Ecto neural progenitor cell (in vitro differentiated cells): ENCODE measurements at regions not wholly inside any gene's neighbourhood (a gene's known extent, or its start where the extent isn't known, plus 50 kb on each side); places are given as distances from the start of the nearest gene placed in this dataset.
"Not testable (repeated sequence)": the region's sequence is repeated elsewhere in the genome, so short reads cannot be mapped to it uniquely, and the experiment has no call there.

Experiments
- DNase-seq: peaks from one replicate; pipeline ENCODE4 v3.0.0-alpha.2; 2018; ENCODE audit warnings: low spot score

DNA sequence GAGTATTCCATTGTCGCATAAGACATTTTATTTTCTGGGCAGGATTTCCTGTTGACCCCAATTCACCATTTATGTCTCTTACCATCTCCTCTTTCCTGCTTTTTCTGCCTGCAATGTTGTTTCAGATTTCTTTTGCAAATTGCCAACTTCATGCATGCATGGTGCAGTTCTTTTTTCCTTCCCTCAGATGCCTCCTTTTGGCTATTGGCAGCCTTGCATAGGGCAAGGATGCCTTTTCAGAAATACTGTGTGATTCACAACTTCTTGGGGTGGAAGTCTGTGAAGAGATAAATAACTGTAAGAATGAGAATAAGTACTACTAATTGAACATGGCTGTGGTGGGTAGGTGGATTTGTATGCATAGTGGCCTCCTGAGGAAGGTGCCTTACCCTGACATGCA is 116.7 kb downstream of the SOX4 start:
- DNase-seq: no peak

DNA sequence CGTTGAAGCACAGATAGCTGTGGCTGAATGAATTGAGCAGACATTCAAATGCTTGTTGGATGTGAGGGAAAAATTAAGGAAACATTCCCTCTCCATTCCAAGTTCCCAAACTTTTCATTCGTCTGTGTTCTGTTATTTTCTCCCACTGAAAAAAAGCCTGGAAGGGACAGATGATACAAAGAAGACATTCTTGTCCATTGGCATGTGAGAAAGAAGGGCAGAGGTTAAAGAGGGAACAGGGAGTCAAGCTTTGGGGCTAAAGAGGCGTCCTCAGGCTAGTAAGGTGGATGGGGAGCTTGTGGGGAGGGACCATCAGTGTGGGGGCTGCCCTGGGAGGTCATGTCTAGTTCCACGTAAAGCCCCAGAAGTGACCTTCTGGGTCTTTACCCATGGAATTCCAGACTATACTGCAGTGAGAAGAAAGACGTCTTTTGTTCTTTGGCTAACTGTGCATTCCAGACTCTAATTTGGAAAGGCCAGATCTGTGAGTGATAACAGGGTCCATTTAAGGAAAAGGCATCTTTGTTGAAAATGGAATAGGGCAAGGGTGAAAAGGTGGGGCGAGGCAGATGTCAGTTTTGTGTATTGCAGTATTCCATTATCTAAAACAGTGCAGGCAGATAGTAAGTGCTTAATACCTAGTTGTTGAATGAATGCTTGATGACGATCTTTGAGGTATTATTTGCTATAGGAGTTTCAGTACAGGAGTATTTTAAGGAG is 117.5 kb downstream of the SOX4 start:
- peak; percentile 49 for DNase-seq

DNA sequence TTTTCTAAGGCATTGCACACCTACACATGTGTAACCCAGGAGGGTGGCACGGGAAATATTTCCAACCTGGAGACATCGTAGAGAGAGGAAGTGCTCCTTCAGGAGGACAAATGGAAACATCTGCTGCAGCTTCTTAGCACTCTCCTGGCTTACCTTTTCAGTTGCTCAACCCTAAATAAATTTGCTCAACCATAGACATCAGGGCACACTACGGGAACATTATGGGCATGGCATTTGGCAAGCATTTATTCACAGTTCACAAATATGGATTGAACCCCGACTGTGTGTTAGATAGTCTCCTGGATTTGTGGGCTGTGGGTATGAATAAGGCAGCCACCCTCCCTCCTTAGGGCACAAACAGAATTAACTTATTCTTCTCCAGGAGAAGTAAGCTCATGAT is 118.7 kb downstream of the SOX4 start:
- DNase-seq: no peak

DNA sequence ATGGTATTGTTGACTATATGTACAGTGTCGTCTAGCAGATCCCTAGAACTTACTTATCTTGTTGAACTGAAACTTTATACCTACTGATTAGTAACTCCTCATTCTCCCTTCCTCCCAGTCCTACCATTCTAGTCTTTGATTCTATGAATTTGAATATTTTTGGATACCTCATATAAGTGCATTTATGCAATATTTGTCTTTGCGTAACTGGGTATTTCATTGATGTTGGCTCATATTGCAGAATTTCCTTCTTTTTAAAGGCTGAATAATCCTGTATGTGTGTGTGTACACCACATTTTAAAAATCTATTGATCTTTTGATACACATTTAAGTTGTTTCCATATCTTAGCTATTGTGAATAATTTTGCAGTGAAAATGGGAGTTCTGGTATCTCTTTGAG is 119.9 kb downstream of the SOX4 start:
- DNase-seq: no peak

DNA sequence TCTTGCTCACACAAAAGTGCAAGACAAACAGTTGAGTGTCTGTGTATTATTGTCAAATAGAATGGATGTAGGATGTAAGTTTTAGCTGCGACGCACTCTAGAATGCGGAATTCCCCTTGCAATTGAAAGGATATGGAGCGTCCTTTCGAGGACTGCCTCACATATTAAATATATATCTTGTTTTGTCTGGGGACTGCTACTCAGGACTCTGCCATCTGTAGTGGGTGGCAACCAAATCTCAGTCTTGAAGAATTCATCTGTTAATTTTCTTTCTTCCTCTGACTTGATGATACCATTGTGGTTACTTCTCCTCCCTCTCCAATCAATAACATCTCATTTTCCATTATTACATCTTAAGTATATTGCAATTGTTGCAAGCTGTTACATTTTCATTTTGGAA is 121.6 kb downstream of the SOX4 start:
- no peak for DNase-seq

DNA sequence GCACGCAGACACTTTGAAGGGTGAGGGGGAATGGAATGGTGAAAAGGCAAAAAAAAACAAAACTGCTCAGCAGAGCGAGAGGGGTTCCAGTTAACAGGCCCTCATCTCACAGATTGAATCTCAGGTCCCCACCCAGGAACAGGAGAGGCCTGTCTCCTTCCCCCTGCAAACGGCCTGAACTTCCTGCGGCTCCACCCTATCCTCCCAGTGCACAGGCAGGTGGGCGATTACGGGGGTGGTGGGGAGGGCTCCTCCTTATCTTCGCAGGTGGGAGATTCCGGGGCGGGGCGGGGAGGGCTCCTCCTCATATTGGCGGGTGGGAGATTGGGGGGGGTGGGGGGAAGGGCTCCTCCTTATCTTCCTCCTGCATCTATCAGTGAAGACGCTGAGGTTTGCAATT is 129.0 kb downstream of the SOX4 start:
- no peak for DNase-seq

DNA sequence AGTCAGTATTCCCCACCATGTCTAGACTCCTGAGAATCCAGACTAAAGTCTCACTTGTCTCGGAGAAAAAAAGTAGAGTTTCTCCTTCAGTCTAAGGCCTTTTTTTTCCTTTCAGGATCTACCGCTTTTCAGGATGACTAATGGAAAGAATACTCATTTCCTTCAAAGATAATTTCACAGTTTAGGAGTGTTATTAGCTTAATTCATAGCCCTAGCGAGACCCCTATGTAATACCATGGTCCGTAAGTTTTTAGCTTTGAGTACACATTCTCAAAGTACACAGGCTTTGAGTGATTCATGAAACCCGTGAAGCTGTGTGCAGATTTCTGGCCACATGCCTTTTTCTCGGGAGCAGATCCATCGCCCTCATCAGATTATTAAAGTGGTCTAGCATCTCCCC is 133.1 kb downstream of the SOX4 start:
- no peak for DNase-seq

DNA sequence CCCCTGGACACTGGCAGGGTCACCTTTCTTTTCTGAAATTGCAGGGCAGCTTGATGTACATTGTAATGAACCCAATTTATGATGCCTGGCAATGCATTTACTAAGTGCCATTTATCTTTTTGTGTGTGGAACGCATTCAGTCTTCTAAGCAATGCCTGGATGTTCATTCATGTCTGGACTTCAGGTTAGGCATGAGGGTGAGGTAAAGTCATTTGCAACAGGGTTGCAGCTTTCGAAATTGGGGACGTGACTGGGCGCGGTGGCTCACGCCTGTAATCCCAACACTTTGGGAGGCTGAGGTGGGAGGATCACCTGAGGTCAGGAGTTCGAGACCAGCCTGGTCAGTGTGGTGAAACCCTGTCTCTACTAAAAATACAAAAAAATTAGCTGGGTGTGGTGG is 134.6 kb downstream of the SOX4 start:
- DNase-seq: no peak

DNA sequence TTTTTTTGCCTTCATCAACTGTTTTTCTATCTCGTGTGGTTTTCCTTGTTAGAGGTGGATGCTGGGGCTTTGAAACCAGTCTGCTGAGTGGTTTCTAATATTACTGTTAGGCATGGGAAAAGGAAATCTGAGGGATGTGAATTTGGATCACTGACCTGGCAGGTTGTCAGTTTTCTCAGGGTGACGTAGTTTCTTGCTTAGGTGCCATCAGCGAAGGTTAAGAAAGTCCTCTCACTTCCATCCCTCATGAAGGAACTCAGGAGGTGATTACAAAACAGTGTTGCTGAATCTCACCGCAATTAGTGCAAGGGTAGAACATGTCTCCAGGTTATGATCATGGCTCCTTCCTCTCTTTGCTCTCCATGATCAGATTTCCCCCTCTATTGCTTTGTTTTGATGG is 135.9 kb downstream of the SOX4 start:
- no peak for DNase-seq

DNA sequence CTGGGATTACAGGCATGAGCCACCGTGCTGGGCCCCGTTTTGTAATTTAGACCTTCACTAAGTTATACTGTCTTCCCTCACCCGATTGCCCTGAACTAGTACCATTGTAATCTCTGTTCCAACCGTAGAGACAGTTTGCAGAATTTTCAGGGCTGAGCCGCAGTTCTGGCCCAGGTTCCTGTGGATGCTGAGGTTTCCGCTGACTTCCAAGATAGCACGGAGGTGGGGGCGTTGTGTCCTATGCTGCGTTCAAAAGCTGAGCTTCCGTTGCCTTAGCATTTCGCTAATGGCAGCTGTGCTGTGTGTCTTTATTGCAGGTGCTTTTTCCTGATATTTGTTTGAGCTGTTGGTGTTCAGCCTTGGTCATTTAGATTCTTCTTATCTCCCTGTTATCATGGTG is 137.0 kb downstream of the SOX4 start:
- no peak for DNase-seq

DNA sequence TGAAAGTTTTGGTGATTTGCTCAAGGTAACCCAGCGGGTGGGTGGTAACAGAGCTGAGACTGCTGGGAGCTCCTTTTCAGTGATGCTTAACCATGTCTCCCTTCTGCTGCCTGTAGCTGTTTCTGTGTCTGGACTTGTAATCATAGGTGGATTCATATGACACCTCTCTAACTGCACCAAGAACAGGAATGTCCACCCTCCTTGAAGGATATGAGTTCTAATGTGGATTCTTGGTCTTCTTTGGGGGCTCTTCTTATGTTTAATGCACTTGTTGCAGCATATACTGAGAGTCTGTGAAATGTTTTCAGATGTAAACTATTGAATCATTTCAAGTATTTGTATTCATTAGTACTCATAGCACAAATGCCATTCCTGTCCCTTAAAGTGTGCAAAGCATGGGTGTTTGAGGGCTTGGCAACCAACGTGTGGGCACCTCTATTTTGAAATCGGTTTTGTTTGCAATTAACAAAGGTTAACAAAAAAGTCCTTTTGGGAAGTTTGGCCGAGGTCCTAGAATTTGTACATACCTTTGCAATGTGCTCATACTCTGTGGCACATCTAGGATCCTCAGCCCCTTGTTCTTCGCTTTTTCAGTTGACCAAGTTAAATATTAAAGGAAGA is 138.0 kb downstream of the SOX4 start:
- no peak for DNase-seq

DNA sequence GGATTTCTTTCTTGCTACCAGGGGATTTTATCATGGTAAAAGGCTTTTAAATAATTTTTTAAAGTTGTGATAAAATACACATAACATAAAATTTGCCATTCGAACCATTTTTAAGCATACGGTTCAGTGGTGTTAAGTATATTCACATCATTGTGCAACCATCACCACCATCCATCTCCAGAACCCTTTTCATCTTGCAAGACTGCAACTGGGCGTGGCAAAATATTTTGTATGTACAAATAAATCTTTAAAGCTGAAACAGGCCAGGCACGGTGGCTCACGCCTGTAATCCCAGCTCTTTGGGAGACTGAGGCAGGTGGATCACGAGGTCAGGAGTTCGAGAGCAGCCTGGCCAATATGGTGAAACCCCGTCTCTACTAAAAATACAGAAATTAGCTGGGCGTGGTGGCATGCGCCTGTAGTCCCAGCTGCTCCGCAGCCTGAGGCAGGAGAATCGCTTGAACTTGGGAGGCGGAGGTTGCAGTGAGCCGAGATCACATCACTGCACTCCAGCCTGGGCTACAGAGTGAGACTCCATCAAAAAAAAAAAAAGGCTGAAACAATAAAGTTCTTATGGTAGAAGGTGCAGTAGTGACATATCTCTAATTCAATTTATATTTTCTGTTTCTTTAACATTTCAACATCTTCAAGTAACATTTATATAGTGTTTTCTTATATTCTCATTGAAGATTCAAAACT is 138.6 kb downstream of the SOX4 start:
- not testable (repeated sequence) for DNase-seq

DNA sequence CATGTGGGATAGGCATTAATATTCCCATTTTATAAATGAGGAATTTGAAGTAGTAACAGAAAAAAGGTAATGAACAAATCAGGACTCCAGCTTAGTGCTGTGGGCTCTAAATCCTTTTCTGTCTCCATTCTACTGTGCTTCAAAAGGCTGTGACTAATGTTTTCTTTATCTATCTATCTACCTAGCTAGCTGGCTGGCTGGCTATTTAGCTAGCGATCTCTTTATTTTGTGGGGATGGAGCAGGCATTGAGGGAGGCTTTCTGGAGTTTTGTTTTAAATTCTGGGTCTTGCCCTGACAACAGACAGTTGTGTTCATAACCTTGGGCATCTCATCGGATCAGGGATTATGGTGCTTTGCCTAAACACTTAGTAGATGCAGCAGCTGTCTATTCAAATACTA is 139.2 kb downstream of the SOX4 start:
- DNase-seq: no peak

DNA sequence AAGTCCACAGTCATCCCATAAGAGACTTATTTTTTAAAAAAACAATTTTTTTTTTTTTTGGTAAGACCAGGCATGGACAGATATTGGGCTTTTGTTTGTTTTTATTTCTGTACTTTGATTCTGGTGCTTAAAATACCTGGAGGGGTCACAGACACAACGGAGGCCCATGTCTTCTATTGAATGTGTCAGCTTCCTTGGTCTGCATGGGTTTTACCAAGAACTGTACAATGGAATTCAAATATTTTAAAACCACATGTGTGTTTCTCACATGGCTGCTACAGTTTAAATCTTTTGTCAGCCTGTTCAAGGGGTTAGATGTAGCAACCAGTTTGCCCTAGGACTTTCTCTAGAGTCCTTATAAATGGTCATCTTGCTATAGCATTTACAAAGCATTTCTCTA is 139.8 kb downstream of the SOX4 start:
- no peak for DNase-seq

DNA sequence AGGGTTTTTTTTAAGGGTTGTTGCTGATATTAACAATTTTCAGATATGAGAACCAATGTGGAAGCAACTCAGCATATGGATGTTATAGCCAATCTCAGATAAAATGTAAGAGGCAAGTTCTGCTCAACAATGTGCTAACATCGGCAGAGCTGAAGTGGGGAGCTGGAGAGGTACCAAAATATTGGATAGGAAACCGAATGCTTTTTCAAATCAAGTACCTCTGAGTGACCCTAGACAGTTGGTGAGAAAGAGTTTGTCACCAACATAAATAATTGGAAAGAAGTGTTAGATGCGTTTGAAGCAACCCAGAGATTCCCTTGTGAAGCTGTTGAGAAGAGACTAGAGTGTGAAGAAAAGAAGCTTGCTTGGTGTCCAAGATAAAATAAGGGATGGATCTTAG is 140.7 kb downstream of the SOX4 start:
- no peak for DNase-seq

DNA sequence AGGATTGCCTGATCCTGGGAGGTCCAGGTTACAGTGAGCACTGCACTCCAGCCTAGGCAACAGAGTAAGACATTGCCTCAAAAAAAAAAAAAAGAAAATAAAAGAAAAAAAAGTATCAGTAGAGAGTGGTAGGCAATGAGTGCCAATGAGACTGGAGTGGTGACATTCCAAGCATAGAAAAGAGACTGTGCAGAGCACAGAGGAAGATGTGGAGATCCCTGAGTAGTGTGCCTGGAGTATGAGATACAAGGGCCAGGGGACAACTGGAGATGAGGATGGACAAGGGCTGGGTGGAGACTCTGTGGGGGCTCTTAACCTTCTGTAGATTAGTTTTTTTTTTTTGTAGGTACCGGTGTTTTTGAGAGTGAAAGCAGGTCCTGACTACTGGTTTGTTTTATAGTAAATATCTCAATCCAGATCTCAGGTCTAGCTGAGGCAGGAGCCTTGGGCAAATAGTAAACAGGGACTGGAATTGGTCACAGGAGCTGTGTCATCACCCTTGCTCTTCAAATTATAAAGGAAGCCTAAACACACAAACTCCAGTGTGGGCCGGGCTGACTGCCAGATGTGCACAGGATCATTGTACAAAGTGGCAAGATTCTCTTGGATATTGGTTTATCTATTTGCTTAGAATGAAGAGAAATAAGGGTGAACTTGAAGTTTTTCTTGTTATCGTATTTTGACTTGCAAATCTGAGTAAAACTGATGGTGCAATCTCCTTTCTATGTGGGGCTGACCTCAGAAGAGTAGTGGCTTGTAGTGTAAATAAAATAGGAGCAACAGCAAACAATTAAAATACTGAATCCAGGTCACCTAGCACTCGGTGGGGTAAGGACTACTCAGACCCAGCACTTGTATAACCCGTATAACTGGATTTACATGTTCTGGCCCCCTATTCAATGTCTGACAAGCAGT is 144.9 kb downstream of the SOX4 start:
- no peak for DNase-seq

DNA sequence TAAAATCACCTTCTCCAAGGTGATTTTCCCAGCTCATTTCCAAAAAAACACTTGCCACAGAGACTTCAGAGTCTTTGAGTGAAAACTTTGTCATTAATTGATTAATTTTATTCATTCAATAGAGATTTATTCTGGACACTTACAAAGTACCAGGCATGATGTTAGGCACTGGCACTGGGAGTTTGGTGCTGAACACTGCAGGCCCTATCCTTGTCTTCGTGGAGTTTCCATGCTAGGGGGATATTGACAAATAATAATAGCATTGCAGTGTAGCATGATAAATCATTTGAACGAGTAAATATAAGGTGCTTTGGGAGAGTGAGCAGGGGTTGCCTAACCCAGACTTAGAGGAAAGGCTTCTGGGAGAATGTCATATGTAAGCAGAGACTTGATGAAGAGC is 145.7 kb downstream of the SOX4 start:
- no peak for DNase-seq

DNA sequence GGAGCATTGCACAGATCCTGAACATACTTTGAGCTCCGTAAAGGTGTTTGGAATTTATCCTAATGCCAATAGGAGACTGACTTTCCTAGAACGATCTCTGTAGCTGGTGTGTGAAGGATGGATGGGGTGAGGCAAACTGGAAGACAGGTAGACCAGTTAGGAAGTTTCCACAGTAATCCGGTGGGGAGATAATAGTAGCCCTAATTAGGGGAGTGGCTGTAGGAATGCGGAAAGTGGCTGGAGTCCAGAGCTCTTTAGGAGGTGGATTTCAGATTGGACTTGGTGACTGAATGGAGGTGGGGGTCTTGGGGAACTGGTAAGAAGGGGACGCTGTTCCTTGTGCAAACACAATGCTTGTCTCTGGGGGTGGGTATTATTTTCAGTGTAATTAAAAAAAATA is 146.3 kb downstream of the SOX4 start:
- DNase-seq: no peak

DNA sequence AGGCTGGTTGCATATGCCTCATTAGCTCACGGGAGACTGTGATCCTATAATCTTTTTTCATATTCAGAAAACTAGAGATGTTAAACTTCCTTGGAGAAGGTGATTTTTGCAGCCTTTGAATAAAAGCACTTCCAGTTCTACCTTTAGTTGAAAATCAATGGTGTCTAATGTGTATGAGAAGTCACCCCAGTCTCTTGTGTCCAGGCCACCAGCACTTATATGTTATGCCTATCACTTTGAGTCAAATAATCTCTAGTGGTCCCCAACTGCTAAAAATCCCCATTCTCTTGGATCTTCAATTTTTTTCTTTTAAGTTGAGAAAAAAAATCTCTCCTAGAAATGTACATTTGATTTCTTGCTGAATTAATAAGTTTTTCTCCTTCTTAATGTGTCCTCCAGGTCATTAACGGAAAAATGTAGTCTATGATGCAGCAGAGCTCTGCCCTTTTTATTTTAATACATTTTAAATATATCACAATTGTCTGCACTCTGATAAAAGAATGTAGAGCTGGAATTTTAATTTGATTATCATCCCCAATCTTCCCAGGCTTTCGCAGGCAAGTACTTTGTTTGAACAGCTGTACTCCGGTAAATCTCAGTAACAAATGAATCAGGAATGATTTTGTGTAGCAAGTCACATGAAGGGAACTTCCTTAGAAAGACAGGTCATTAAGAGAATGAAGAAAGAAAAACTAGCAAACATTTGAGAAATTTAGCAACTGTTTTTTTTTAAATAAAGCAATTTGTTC is 147.0 kb downstream of the SOX4 start:
- no peak for DNase-seq

DNA sequence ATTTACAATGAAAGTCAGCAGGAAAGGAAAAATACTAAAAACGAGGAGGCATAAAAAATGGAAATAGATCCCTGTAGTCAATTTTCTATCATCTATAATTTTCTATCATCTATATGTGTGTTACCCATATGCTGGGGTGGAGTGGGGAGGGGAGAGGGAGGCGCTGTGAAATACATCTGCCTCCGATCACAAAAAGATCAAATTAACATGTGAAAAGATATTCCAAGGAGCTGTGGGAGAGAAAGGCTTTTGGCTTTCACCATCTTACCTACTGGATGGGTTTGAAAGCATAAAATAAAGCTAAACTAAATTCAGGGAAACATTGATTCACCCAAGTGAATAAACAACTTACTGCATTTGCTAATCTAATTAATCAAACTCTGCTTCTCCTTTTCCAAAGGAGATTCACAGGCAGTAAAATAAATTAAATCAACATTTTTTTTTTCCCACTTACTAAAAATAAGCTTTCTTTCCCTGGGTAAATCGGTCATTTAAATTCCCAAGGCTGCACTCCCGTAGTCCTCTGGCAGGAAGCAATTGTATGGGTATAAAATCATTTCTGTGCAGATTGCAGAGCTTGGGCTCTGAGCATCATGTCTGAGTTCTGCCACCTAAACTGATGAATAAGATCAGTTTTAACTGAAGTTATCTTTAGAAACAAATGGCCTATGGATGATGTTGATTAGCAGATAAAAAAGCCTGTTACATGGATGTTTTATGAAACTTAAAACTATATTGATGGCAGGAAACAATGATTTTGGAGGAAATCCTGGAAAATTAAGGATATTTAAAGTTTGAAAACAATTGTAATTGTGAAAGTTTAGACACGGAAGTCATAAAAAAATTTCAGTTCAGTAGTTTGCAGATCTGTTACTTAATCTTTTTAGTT is 147.9 kb downstream of the SOX4 start:
- DNase-seq: no peak

DNA sequence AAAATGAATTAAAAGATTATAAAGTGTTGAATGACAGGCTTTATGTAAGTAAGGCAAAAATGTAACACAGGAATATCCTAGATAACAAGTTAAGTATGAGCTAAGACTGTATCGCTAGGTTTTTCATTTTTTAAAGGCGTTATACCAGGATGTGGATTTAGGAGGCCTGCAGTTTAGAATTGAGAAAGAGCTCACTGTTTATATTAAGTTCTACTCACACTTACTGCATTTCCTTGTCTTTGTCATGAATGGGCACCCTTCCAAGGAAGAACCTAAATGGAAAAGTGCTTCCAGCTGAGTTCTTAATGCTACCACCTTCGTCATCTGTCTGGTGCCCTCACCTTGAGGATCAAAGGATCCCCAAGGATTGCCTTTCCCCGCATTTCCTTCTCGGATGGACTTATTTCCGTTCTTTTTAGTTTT is 148.7 kb downstream of the SOX4 start:
- no peak for DNase-seq
